ENCODE measurements at regions not wholly inside any gene's neighbourhood (a gene's known extent, or its start where the extent isn't known, plus 50 kb on each side); places are given as distances from the start of the nearest gene placed in this dataset.

DNA sequence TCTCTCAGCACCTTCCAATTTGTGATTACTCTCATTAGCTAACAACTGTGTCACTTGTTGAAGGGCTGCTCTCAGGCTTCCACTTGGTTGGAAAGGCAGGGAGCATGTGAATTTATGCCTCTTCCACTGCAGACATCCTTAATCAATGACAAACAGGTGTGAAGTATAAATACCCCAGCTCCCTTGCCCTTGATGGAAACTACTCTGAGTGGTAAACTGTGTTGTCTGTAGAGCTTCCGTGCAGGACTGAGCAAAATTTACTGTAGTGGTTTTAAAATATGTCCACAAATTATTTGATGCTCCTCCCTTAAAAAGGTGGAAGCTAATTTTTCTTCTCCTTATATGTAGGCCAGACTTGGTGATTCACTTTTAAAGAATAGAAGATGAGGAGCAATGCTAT lies 253.0 kb upstream of the TBX18 start:
- POLR2A ChIA-PET, result interaction anchor here (0.6 kb wide), 1 partner anchor 255 kb away, joined by 3 read pairs; no protein-coding TSS in a partner anchor
- CTCF ChIA-PET, result interaction anchor here (0.5 kb wide), 1 partner anchor 1897 kb away, joined by 4 read pairs; no protein-coding TSS in a partner anchor
- DNase-seq (ENCODE audit: extremely low spot score), result no peak
- TF ChIP-seq L3MBTL2 (conservative IDR thresholded peaks at IDR 0.05), result no peak
- no peak for TF ChIP-seq HDGF (IDR thresholded peaks at IDR 0.05; ENCODE audit: borderline replicate concordance)
- TF ChIP-seq LEF1 (IDR thresholded peaks at IDR 0.05; ENCODE audit: borderline replicate concordance), result no peak
- TF ChIP-seq SP1 (IDR thresholded peaks at IDR 0.05), result no peak
- no peak for TF ChIP-seq NFRKB (IDR thresholded peaks at IDR 0.05)
- TF ChIP-seq FOXK2 (IDR thresholded peaks at IDR 0.05), result no peak
- no peak for TF ChIP-seq TARDBP (IDR thresholded peaks at IDR 0.05)
- no peak for TF ChIP-seq CTBP1 (IDR thresholded peaks at IDR 0.05; ENCODE audit: borderline replicate concordance)
- no peak for TF ChIP-seq FOXA1 (IDR thresholded peaks at IDR 0.05)
- TF ChIP-seq ELF4 (IDR thresholded peaks at IDR 0.05), result no peak
- TF ChIP-seq ZNF384 (IDR thresholded peaks at IDR 0.05), result no peak
- no peak for TF ChIP-seq BHLHE40 (IDR thresholded peaks at IDR 0.05; ENCODE audit: borderline replicate concordance)
- no peak for TF ChIP-seq FOXM1 (IDR thresholded peaks at IDR 0.05; ENCODE audit: borderline replicate concordance)
- no peak for TF ChIP-seq ARNT (IDR thresholded peaks at IDR 0.05)
- TF ChIP-seq SUZ12 (IDR thresholded peaks at IDR 0.05), result no peak
- TF ChIP-seq, protein P1, sequence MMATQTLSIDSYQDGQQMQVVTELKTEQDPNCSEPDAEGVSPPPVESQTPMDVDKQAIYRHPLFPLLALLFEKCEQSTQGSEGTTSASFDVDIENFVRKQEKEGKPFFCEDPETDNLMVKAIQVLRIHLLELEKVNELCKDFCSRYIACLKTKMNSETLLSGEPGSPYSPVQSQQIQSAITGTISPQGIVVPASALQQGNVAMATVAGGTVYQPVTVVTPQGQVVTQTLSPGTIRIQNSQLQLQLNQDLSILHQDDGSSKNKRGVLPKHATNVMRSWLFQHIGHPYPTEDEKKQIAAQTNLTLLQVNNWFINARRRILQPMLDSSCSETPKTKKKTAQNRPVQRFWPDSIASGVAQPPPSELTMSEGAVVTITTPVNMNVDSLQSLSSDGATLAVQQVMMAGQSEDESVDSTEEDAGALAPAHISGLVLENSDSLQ (IDR thresholded peaks at IDR 0.05), result no peak

DNA sequence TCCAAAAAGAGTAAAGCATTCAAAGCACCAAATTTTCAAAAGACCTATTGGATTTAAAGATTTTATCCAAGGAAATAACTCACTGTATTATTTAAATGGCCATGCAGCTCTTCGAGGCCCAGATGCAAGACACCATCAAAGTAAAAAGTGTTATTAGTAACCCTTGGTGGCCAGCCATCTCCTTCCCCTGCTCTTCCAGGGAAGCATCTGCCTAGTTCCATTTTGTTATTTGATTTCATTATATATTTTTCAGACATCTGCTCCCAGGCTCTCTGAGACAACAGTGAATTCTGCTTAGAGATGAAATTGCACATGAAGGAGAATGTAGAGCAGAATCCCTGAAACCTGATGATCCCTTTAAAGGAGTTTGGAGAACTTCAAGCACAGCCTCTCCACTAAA lies 252.3 kb upstream of the TBX18 start:
- no peak for DNase-seq (ENCODE audit: extremely low spot score)
- TF ChIP-seq ARNT (IDR thresholded peaks at IDR 0.05) (no peak), NFRKB (IDR thresholded peaks at IDR 0.05) (no peak), ELF4 (IDR thresholded peaks at IDR 0.05) (no peak), LEF1 (IDR thresholded peaks at IDR 0.05; ENCODE audit: borderline replicate concordance) (no peak), HDGF (IDR thresholded peaks at IDR 0.05; ENCODE audit: borderline replicate concordance) (no peak), BHLHE40 (IDR thresholded peaks at IDR 0.05; ENCODE audit: borderline replicate concordance) (no peak), FOXM1 (IDR thresholded peaks at IDR 0.05; ENCODE audit: borderline replicate concordance) (no peak), L3MBTL2 (conservative IDR thresholded peaks at IDR 0.05) (no peak), SP1 (IDR thresholded peaks at IDR 0.05) (no peak), ZNF384 (IDR thresholded peaks at IDR 0.05) (no peak), FOXK2 (IDR thresholded peaks at IDR 0.05) (no peak), SUZ12 (IDR thresholded peaks at IDR 0.05) (no peak), TARDBP (IDR thresholded peaks at IDR 0.05) (no peak)
- TF ChIP-seq, protein P1 (IDR thresholded peaks at IDR 0.05), result no peak
- POLR2A ChIA-PET, result no interaction called here
- CTCF ChIA-PET, result interaction anchor here (0.5 kb wide), 1 partner anchor 1898 kb away, joined by 4 read pairs; no protein-coding TSS in a partner anchor

DNA sequence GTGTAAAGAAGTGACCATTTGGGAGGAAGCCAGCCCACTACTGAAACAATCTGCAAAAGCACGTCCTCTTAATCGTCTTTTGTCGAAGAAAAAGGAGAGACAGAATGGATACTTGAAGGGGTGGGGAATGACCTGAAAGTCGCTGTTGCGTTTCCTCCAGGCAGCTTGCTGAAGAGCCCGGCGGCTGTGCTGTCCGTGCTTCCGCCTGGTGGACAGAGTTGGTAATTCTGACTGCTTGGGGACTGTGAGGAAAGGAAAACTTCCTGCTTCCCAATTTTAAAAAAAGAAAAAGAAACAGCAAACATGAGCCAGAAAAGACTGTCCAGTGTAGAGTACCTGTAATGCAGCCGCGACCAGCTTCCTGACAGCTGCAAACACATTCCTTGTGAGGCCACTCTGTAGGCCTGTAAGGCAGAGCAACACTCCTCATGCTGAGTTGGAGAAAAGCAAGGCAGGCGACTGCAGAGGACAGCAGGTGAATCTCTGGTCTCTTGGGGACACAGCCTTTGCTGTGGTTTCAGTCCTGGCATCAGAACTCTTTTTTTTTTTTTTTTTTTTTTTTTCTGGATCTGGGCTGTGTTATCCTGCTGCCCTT lies 251.1 kb upstream of the TBX18 start:
- TF ChIP-seq ELF4 (IDR thresholded peaks at IDR 0.05) (no peak), BHLHE40 (IDR thresholded peaks at IDR 0.05; ENCODE audit: borderline replicate concordance) (no peak), CTBP1 (IDR thresholded peaks at IDR 0.05; ENCODE audit: borderline replicate concordance) (no peak), FOXA1 (IDR thresholded peaks at IDR 0.05) (no peak), FOXK2 (IDR thresholded peaks at IDR 0.05) (no peak), L3MBTL2 (conservative IDR thresholded peaks at IDR 0.05) (no peak), FOXM1 (IDR thresholded peaks at IDR 0.05; ENCODE audit: borderline replicate concordance) (no peak), ZNF384 (IDR thresholded peaks at IDR 0.05) (no peak), SUZ12 (IDR thresholded peaks at IDR 0.05) (no peak), HDGF (IDR thresholded peaks at IDR 0.05; ENCODE audit: borderline replicate concordance) (no peak)
- TF ChIP-seq, protein P1 (IDR thresholded peaks at IDR 0.05), result no peak
- peak; percentile 76 for DNase-seq (ENCODE audit: extremely low spot score)
- ChIA-PET POLR2A (no interaction called here), CTCF (interaction anchor here (1.1 to 1.2 kb wide), 2 partner anchors 9 to 111 kb away, joined by 3 to 4 read pairs; no protein-coding TSS in a partner anchor)

DNA sequence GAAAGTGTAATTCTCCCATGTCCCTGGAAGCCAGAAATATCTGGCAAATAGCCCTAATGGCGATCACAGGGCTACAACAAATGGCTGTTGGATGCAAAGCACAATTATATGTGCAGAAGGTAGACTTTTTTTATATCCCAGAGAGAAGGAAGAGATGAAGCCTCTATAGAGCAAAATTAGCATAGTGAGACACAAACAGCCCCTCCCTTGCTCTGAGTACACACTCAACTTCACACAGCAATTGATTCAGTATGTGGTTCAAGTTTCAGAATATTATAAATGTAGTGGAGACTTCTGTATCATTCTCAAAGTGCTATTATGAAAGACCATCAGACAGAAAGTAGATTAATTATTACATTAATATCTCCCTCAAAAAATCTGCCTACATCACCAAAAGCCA lies 246.5 kb upstream of the TBX18 start:
- TF ChIP-seq ZNF384 (IDR thresholded peaks at IDR 0.05), result no peak
- TF ChIP-seq SUZ12 (IDR thresholded peaks at IDR 0.05), result no peak
- no peak for TF ChIP-seq CTBP1 (IDR thresholded peaks at IDR 0.05; ENCODE audit: borderline replicate concordance)
- no peak for TF ChIP-seq ELF4 (IDR thresholded peaks at IDR 0.05)
- TF ChIP-seq NFRKB (IDR thresholded peaks at IDR 0.05), result no peak
- TF ChIP-seq FOXK2 (IDR thresholded peaks at IDR 0.05), result no peak
- no peak for TF ChIP-seq ARNT (IDR thresholded peaks at IDR 0.05)
- TF ChIP-seq, protein P1 (IDR thresholded peaks at IDR 0.05), result no peak
- TF ChIP-seq LEF1 (IDR thresholded peaks at IDR 0.05; ENCODE audit: borderline replicate concordance), result no peak
- TF ChIP-seq L3MBTL2 (conservative IDR thresholded peaks at IDR 0.05), result no peak
- no peak for TF ChIP-seq FOXM1 (IDR thresholded peaks at IDR 0.05; ENCODE audit: borderline replicate concordance)
- TF ChIP-seq FOXA1 (IDR thresholded peaks at IDR 0.05), result no peak
- TF ChIP-seq SP1 (IDR thresholded peaks at IDR 0.05), result no peak
- TF ChIP-seq HDGF (IDR thresholded peaks at IDR 0.05; ENCODE audit: borderline replicate concordance), result no peak
- TF ChIP-seq BHLHE40 (IDR thresholded peaks at IDR 0.05; ENCODE audit: borderline replicate concordance), result no peak
- TF ChIP-seq TARDBP (IDR thresholded peaks at IDR 0.05), result no peak
- DNase-seq (ENCODE audit: extremely low spot score), result no peak
- CTCF ChIA-PET, result no interaction called here
- POLR2A ChIA-PET, result no interaction called here

DNA sequence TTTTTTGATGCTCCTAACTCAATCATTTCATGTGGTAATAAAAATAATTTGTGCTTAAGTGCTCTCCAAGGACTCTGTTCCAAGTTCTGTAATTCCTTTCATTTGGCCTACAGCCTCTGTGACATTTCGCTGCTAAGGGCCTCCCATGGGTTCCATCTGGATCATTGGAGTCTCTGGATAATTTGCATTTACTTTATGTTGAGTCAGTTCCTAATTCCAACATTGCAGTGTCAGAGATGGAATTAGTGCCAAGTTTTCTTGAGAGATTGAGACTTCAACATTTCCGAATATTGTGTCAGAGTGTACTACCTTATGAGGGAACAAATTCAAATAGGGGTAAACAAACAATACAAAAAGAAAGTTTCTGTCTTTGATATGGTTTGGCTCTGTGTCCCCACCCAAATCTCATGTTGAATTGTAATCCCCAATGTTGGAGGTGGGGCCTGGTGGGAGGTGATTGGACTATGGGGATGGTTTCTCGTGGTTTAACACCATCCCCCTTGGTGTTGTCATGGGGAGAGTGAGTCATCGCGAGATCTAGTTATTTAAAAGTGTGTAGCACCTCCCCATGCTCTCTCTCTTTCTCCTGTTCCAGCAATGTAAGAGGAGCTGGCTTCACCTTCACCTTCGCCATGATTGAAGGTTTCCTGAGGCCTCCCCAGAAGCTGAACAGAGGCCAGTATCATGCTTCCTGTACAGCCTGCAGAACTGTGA lies 244.1 kb upstream of the TBX18 start:
- CTCF ChIA-PET, result no interaction called here
- POLR2A ChIA-PET, result no interaction called here
- DNase-seq (ENCODE audit: extremely low spot score), result no peak
- TF ChIP-seq SUZ12 (IDR thresholded peaks at IDR 0.05) (no peak), LEF1 (IDR thresholded peaks at IDR 0.05; ENCODE audit: borderline replicate concordance) (no peak), HDGF (IDR thresholded peaks at IDR 0.05; ENCODE audit: borderline replicate concordance) (no peak), CTBP1 (IDR thresholded peaks at IDR 0.05; ENCODE audit: borderline replicate concordance) (no peak), ELF4 (IDR thresholded peaks at IDR 0.05) (no peak), FOXK2 (IDR thresholded peaks at IDR 0.05) (no peak), NFRKB (IDR thresholded peaks at IDR 0.05) (no peak), FOXA1 (IDR thresholded peaks at IDR 0.05) (no peak), L3MBTL2 (conservative IDR thresholded peaks at IDR 0.05) (no peak)
- TF ChIP-seq, protein P1 (IDR thresholded peaks at IDR 0.05), result no peak

All from HEK293T (cell line).